Peyer's patch (tissue), 4 donors: ENCODE measurements at regions not wholly inside any gene's neighbourhood (a gene's known extent, or its start where the extent isn't known, plus 50 kb on each side); places are given as distances from the start of the nearest gene placed in this dataset.

ENCODE experiments used
- DNase-seq, 3 donors: peaks; one replicate each; pipeline ENCODE4 v3.0.0-alpha.2; 2017 to 2019
- H3K27ac ChIP-seq, 4 donors: fragments of 200-600 bp; sonication (generic); one replicate each; pipeline ENCODE4 v1.5.1; 2016 to 2019
- H3K27me3 ChIP-seq, 2 donors: fragments of 200-600 bp; sonication (generic); one replicate each; pipeline ENCODE4 v1.5.1; 2019
- H3K36me3 ChIP-seq, 3 donors: fragments of 200-600 bp; sonication (generic); one replicate each; pipeline ENCODE4 v1.5.1; 2016 to 2019
- H3K4me1 ChIP-seq, 4 donors: fragments of 200-600 bp; sonication (generic); one replicate each; pipeline ENCODE4 v1.5.1; 2016 to 2019
- H3K4me3 ChIP-seq, 4 donors: fragments of 200-600 bp; sonication (generic); 1 replicate in 3 of 4; 2 replicates in 1 of 4; pipeline ENCODE4 v1.5.1; 2016 to 2019; ENCODE audit warnings: mild to moderate bottlenecking in 1 of 4
- H3K9me3 ChIP-seq, 4 donors: fragments of 200-600 bp; sonication (generic); one replicate each; pipeline ENCODE4 v1.5.1; 2016 to 2019; ENCODE audit warnings: mild to moderate bottlenecking in 1 of 4
- POLR2A ChIP-seq, 2 donors: fragments of 450-650 bp; IDR thresholded peaks; one replicate each; pipeline ENCODE4 v1.5.1; 2017; ENCODE audit warnings: antibody characterized with exemption in 2 of 2, mild to moderate bottlenecking in 2 of 2, moderate library complexity in 2 of 2
- TF ChIP-seq, protein P1 (sequence below), 6 experiments: fragments of 450-650 bp in 4 of 6; fragments of 200-600 bp in 2 of 6; sonication (generic) in 1 of 6; IDR thresholded peaks; one replicate each; pipeline ENCODE4 v1.5.1; 2017 to 2019; ENCODE audit warnings: antibody characterized with exemption in 6 of 6, mild to moderate bottlenecking in 3 of 6, moderate library complexity in 1 of 6

DNA sequence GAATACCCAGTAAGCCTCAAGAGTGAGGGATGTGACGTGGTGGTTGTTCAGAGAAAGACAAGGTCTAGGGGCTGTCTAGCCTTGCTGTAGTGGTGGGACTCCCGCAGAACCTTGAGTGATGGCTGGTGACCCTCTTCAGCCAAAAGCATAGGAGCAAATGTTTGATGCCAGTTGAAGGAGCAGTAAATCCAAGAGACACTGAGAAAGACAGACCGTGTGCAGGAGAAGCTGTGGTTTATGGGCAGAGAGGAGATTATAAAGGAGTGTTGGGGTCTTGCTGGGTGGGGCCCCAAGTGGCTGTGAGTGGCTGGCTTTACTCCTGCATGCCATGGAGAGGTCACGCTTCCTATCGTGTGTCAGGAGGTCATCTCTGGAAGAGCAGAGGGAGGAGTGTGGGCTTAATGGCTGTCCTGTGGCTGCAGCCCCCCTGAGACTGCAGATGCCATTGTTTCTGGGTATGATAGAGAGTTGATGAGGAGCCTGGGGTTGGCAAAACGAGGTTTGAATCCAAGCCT, 152.0 kb upstream of the CCND2 start:
- Histone ChIP-seq H3K4me3 (no peak overlapping the region), H3K27ac (no peak overlapping the region), H3K36me3 (no peaks in the 10 kb centered on the region), H3K4me1 (peaks cover 0 to 22% (median 19%) of the 10 kb centered on the region in 4 donors), H3K9me3 (no peaks in the 10 kb centered on the region), H3K27me3 (no peaks in the 10 kb centered on the region)
- no peak for TF ChIP-seq POLR2A (IDR thresholded peaks at IDR 0.05)
- TF ChIP-seq, protein P1, sequence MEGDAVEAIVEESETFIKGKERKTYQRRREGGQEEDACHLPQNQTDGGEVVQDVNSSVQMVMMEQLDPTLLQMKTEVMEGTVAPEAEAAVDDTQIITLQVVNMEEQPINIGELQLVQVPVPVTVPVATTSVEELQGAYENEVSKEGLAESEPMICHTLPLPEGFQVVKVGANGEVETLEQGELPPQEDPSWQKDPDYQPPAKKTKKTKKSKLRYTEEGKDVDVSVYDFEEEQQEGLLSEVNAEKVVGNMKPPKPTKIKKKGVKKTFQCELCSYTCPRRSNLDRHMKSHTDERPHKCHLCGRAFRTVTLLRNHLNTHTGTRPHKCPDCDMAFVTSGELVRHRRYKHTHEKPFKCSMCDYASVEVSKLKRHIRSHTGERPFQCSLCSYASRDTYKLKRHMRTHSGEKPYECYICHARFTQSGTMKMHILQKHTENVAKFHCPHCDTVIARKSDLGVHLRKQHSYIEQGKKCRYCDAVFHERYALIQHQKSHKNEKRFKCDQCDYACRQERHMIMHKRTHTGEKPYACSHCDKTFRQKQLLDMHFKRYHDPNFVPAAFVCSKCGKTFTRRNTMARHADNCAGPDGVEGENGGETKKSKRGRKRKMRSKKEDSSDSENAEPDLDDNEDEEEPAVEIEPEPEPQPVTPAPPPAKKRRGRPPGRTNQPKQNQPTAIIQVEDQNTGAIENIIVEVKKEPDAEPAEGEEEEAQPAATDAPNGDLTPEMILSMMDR (IDR thresholded peaks at IDR 0.05) = no peak
- no peak for DNase-seq

DNA sequence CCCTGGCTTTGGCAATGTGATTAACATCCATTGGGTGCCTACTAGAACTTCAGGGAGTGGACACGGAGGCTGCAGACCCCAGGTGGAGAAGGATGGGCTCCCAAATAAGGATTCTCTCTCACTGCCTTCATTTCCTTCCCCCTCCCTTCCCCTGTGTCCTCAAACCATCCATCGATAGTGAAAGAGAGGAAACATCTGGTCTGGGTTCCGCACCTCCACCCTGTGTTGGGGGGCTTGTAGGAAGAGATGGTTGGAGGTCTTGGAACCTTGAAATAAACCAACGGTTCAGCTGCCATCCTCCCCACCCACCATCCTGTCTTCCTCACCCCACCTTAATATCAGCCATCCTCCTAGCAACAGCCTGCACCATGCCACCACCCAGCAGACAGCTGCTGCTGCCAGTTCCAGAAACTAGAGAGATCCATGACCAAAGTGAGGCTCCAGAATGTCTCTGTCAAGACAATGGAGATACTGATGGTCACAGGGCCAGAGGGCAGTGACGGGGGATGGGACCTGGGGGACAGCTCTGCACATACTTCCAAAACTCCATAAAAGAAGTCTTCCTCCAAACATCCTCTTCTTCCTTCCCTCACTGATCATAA, 153.1 kb upstream of the CCND2 start:
- Histone ChIP-seq H3K27ac (no peak overlapping the region), H3K4me1 (peaks cover 0 to 34% (median 20%) of the 10 kb centered on the region in 4 donors), H3K9me3 (no peaks in the 10 kb centered on the region), H3K27me3 (no peaks in the 10 kb centered on the region), H3K36me3 (no peaks in the 10 kb centered on the region), H3K4me3 (no peak overlapping the region)
- DNase-seq = no peak
- TF ChIP-seq, protein P1 (IDR thresholded peaks at IDR 0.05) = no peak
- no peak for TF ChIP-seq POLR2A (IDR thresholded peaks at IDR 0.05)

DNA sequence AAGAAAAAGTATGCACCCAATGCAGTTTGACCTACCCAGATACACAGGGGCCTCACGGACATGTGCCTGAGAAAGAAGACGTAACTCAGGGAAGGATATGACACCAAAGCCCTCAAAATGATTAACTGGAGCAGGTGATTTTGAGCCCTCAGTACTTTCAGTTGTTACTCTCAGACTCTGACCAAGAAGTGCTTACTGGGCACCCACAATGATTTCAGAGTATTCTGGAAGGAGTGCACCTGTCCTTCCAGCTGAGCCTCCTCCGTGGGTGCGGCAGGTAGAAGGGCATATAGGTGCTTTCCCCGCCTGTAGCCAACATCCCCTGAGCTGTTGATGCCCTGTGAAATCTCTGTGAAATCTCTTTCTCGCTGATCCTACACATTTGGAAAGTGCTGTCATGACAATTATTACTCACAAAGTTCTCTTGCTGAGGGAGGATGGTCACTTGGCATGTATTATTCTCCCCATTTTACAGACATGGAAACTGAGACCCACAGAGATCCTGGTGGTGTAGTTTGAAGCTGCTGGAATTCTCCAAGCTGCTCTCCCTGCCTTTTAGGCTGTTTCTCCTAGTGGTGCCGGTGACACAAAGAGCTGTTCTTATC, 154.3 kb upstream of the CCND2 start:
- TF ChIP-seq, protein P1 (IDR thresholded peaks at IDR 0.05) = no peak
- TF ChIP-seq POLR2A (IDR thresholded peaks at IDR 0.05) = no peak
- Histone ChIP-seq H3K4me1 (peaks cover 0 to 35% (median 20%) of the 10 kb centered on the region in 4 donors), H3K27ac (peak overlapping the region in 1 of 4 donors; percentile 1), H3K36me3 (no peaks in the 10 kb centered on the region), H3K4me3 (no peak overlapping the region), H3K9me3 (no peaks in the 10 kb centered on the region), H3K27me3 (no peaks in the 10 kb centered on the region)
- no peak for DNase-seq

DNA sequence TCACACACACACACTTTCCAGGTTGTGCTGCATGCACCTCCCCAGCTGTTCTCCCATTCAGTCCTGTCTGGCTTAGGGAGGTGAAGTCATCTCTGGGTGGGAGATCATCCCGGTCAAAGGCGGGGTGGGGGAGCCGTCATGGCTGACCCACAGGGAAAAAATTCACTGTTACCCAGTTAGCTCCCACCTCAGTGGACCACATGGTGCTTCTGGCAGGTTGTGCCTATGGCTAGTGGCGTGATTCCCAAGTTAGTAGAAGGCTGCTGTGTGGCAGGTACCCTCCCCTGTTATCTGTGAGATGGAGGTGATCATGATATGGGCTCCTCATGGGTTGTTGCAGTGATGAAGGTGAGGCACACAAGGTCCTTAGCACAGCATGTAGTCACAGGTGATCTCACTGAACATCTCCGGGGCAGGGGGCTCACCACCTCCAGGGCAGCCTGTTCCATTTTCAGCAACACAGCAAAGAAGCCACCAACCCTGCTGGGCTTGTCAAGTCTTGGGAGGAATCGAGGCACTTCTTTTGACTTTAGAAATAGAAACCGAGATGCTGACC, 154.9 kb upstream of the CCND2 start:
- H3K27ac ChIP-seq = peak overlapping the region in 2 of 4 donors; percentile 1 to 44
- H3K4me1 ChIP-seq = peaks cover 0 to 35% (median 20%) of the 10 kb centered on the region in 4 donors
- no peak overlapping the region for H3K4me3 ChIP-seq
- no peaks in the 10 kb centered on the region for H3K36me3 ChIP-seq
- H3K27me3 ChIP-seq = no peaks in the 10 kb centered on the region
- TF ChIP-seq, protein P1 (IDR thresholded peaks at IDR 0.05) = no peak
- TF ChIP-seq POLR2A (IDR thresholded peaks at IDR 0.05) = no peak
- H3K9me3 ChIP-seq = no peaks in the 10 kb centered on the region
- DNase-seq = no peak

DNA sequence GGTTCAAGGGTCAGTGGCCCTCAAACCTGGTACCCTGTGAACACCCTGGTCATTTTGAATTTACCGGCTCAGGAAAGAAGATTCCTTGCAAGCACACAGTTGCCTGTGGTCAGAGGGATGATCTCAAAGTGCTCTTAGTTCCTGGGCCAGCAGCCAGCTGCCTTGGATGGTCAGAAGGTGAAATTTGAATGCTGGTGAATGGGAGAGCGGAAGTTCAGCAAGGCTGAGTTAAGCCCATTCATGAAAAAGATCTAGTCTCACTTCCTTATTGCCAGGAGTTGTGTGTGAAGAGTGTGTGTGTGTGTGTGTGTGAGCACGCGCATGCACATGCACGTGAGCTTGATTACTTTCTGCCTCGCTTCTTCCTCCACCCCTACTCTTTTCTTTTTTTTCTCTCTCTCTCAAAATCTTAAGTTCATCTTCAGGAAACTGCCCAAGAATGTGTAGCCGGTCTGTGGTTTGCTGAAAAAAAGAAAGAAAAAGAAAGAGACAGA, 155.5 kb upstream of the CCND2 start:
- Histone ChIP-seq H3K27ac (peak overlapping the region in 3 of 4 donors; percentile 1 to 74 (median 27)), H3K36me3 (no peaks in the 10 kb centered on the region)
- peak; percentile 61 to 83 (median 71) for DNase-seq

More for the DNA sequence above, 155.5 kb upstream of the CCND2 start:
- TF ChIP-seq, protein P1 (IDR thresholded peaks at IDR 0.05) = no peak
- TF ChIP-seq POLR2A (IDR thresholded peaks at IDR 0.05) = no peak
- no peaks in the 10 kb centered on the region for H3K27me3 ChIP-seq
- H3K4me1 ChIP-seq = peaks cover 0 to 35% (median 20%) of the 10 kb centered on the region in 4 donors
- no peak overlapping the region for H3K4me3 ChIP-seq
- no peaks in the 10 kb centered on the region for H3K9me3 ChIP-seq
